ENCODE measurements at regions not wholly inside any gene's neighbourhood (a gene's known extent, or its start where the extent isn't known, plus 50 kb on each side); places are given as distances from the start of the nearest gene placed in this dataset.

DNA sequence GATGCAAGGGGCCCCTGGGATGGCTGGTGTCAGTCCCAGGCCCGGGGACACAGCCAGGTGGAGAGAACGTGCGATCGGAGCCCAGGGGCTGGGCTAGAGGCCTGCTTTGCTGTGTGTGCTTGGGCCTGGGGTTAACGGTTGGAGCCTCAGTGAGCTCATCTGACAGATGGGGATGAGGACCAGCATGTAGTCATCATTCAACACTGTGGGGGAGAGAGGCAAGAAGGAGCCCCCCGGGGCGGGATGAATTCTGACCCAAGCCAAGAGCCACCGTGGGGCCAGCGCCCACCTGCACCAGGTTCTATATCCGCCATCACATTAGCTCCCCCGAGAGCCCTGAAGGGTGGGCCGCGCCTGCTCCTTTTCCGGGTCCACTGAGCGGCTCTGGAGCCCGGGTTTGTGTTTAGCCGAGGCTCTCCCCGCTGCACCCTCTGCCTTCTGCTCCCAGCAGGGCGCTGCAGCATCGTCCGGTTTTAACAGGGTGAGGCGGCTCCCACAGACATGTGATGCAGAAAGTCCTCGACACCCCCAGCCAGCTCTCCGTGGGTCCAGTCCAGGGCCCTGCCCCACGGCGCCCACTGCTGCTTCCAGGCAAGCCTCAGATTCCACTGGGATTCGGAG lies 365.7 kb downstream of the SEC14L1 start:
- TF ChIP-seq, protein P1, sequence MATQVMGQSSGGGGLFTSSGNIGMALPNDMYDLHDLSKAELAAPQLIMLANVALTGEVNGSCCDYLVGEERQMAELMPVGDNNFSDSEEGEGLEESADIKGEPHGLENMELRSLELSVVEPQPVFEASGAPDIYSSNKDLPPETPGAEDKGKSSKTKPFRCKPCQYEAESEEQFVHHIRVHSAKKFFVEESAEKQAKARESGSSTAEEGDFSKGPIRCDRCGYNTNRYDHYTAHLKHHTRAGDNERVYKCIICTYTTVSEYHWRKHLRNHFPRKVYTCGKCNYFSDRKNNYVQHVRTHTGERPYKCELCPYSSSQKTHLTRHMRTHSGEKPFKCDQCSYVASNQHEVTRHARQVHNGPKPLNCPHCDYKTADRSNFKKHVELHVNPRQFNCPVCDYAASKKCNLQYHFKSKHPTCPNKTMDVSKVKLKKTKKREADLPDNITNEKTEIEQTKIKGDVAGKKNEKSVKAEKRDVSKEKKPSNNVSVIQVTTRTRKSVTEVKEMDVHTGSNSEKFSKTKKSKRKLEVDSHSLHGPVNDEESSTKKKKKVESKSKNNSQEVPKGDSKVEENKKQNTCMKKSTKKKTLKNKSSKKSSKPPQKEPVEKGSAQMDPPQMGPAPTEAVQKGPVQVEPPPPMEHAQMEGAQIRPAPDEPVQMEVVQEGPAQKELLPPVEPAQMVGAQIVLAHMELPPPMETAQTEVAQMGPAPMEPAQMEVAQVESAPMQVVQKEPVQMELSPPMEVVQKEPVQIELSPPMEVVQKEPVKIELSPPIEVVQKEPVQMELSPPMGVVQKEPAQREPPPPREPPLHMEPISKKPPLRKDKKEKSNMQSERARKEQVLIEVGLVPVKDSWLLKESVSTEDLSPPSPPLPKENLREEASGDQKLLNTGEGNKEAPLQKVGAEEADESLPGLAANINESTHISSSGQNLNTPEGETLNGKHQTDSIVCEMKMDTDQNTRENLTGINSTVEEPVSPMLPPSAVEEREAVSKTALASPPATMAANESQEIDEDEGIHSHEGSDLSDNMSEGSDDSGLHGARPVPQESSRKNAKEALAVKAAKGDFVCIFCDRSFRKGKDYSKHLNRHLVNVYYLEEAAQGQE (IDR thresholded peaks at IDR 0.05; ENCODE audit: insufficient read depth in 1 of 2, low read depth in 2 of 2, low read length in 2 of 2), result no peak
- TF ChIP-seq SIN3A (IDR thresholded peaks at IDR 0.05; ENCODE audit: borderline replicate concordance, insufficient read depth, low read length) (no peak), POLR2AphosphoS5 (IDR thresholded peaks at IDR 0.05; ENCODE audit: low read depth, low read length) (no peak), FOXP2 (optimal IDR thresholded peaks at IDR 0.05; ENCODE audit: borderline replicate concordance, extremely low read depth, extremely low read length, insufficient read depth) (no peak)

DNA sequence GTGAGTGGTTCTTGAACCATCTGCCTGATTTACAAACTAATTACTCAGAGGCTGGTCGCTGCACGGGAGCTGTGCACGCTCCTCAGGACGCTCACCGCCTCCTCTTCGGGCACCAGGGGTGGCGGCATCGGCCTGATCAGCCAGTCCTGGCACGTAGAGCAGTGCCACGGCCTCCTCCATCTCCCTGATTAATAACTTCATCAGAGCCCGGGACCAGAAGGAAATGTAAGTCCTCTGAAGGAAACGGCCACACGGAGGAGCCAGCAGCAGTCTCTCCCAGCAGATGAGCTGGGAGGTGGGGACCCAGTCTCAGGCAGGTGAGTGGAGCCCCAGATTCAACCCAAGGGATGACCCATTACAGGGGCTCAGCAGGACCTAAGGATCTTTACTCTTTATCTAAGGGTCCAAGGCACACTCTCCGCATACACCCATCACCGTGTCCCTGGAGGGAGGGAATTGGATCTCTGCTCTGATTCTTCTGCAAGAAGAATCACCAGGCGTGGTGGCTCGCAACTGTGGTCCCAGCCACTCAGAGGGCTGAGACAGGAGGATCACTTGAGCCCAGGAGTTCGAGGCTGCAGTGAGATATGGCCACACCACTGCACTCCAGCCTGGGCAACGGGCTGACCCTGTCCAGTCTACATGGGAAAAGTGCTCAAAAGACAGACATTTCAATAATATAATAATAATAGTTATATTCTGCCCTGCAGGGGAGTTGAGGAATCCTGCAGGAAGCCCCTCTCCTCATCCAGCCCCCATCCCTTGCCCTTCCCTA lies 366.5 kb downstream of the SEC14L1 start:
- TF ChIP-seq FOXP2 (optimal IDR thresholded peaks at IDR 0.05; ENCODE audit: borderline replicate concordance, extremely low read depth, extremely low read length, insufficient read depth), result no peak
- TF ChIP-seq SIN3A (IDR thresholded peaks at IDR 0.05; ENCODE audit: borderline replicate concordance, insufficient read depth, low read length), result no peak
- TF ChIP-seq POLR2AphosphoS5 (IDR thresholded peaks at IDR 0.05; ENCODE audit: low read depth, low read length), result no peak
- TF ChIP-seq TAF1 (IDR thresholded peaks at IDR 0.05; ENCODE audit: borderline replicate concordance, insufficient read depth, low read length), result no peak
- TF ChIP-seq, protein P1 (IDR thresholded peaks at IDR 0.05; ENCODE audit: insufficient read depth in 1 of 2, low read depth in 2 of 2, low read length in 2 of 2), result no peak

DNA sequence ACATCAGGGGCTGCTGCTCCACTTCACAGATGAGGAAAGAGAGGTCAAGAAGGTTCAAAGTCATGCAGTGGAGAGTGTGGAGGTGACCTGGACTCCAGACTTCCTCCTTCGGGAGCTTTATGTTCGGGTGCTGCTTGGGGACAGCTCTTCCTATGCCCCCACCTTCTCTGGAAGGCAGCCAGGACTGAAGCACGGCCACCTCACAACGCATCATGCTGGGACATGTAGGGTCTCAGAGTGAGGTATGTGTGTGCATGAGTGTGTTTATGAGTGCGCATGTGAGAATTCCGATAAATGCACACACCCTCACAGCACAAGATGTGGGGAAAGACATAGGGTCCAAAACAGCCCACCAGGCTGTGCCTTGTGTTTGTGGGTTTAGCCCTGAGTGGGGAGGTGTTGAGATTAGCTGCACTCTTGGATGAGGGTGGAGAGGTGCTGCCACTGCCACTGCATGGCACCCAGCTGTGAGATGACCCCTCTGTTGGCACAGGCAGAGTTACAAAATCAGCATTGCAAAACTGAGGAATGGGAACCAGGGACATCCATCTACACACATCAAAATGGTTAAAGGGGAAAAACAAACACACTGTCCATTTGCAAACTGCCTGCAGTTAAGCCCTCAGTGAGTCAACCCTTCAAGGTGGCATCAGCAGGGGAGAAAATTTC lies 367.4 kb downstream of the SEC14L1 start:
- TF ChIP-seq TAF1 (IDR thresholded peaks at IDR 0.05; ENCODE audit: borderline replicate concordance, insufficient read depth, low read length) (no peak), SIN3A (IDR thresholded peaks at IDR 0.05; ENCODE audit: borderline replicate concordance, insufficient read depth, low read length) (no peak), FOXP2 (optimal IDR thresholded peaks at IDR 0.05; ENCODE audit: borderline replicate concordance, extremely low read depth, extremely low read length, insufficient read depth) (no peak), POLR2AphosphoS5 (IDR thresholded peaks at IDR 0.05; ENCODE audit: low read depth, low read length) (no peak)
- TF ChIP-seq, protein P1 (IDR thresholded peaks at IDR 0.05; ENCODE audit: insufficient read depth in 1 of 2, low read depth in 2 of 2, low read length in 2 of 2), result no peak

DNA sequence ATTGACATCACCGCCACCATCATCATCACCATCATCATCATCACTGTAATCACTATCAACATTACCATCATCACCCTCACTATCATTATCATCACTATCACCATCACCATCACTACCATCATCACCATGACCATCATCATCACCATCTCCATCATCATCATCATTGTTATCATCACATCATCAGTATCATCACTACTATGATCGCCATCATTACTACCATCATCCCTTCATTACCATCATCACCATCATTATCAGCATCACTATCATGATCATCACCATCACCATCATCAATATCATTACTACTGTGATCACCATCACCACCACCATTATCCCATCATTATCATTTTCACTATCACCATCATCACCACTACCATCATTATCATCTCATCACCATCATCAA lies 368.3 kb downstream of the SEC14L1 start:
- TF ChIP-seq, protein P1 (IDR thresholded peaks at IDR 0.05; ENCODE audit: insufficient read depth in 1 of 2, low read depth in 2 of 2, low read length in 2 of 2), result no peak
- TF ChIP-seq FOXP2 (optimal IDR thresholded peaks at IDR 0.05; ENCODE audit: borderline replicate concordance, extremely low read depth, extremely low read length, insufficient read depth) (no peak), SIN3A (IDR thresholded peaks at IDR 0.05; ENCODE audit: borderline replicate concordance, insufficient read depth, low read length) (no peak), POLR2AphosphoS5 (IDR thresholded peaks at IDR 0.05; ENCODE audit: low read depth, low read length) (no peak), TAF1 (IDR thresholded peaks at IDR 0.05; ENCODE audit: borderline replicate concordance, insufficient read depth, low read length) (no peak)

Data from PFSK-1 (cell line).